ELR (cell line): ENCODE measurements at regions not wholly inside any gene's neighbourhood (a gene's known extent, or its start where the extent isn't known, plus 50 kb on each side); places are given as distances from the start of the nearest gene placed in this dataset.
"Not testable (repeated sequence)": the region's sequence is repeated elsewhere in the genome, so short reads cannot be mapped to it uniquely, and the experiment has no call there.

Source experiments
- DNase-seq: peaks from one replicate; pipeline ENCODE4 v3.0.0-alpha.2; 2015; ENCODE audit warnings: low read depth

- DNase-seq: no peak
These were observed 150.9 kb downstream of the TPRA1 start for GRCh38 chr3:127439621-127440020.

GRCh38 chr3:127438951-127439350, 151.1 kb upstream of the PRR20G start:
- no peak for DNase-seq

GRCh38 chr3:127438371-127438770, 150.5 kb upstream of the PRR20G start:
- no peak for DNase-seq

- not testable (repeated sequence) for DNase-seq
These were observed 147.5 kb upstream of the PRR20G start for GRCh38 chr3:127435299-127435698.

GRCh38 chr3:127431066-127431465, 143.2 kb upstream of the PRR20G start:
- DNase-seq: no peak

GRCh38 chr3:127428344-127428997, 140.6 kb upstream of the PRR20G start:
- DNase-seq: no peak

- no peak for DNase-seq
These were observed 139.8 kb upstream of the PRR20G start for GRCh38 chr3:127427666-127428065.

GRCh38 chr3:127427156-127427555, 139.3 kb upstream of the PRR20G start:
- no peak for DNase-seq

GRCh38 chr3:127426444-127427153, 138.8 kb upstream of the PRR20G start:
- DNase-seq: no peak

GRCh38 chr3:127425505-127426443, 137.9 kb upstream of the PRR20G start:
- no peak for DNase-seq

GRCh38 chr3:127424766-127425504, 137.1 kb upstream of the PRR20G start:
- no peak for DNase-seq

- no peak for DNase-seq
These were observed 136.3 kb upstream of the PRR20G start for GRCh38 chr3:127423856-127424765.

GRCh38 chr3:127422663-127423375, 135.0 kb upstream of the PRR20G start:
- DNase-seq: no peak

- DNase-seq: no peak
These were observed 134.3 kb upstream of the PRR20G start for GRCh38 chr3:127421943-127422662.

- DNase-seq: no peak
These were observed 133.0 kb upstream of the PRR20G start for GRCh38 chr3:127420829-127421228.

GRCh38 chr3:127419641-127420553, 132.1 kb upstream of the PRR20G start:
- no peak for DNase-seq

- no peak for DNase-seq
These were observed 131.3 kb upstream of the PRR20G start for GRCh38 chr3:127419182-127419581.

GRCh38 chr3:127418560-127419147, 130.8 kb upstream of the PRR20G start:
- DNase-seq: no peak
